ENCODE measurements at regions not wholly inside any gene's neighbourhood (a gene's known extent, or its start where the extent isn't known, plus 50 kb on each side); places are given as distances from the start of the nearest gene placed in this dataset.

GRCh38 chr4:129603241-129603931 is 507.4 kb downstream of the C4orf33 start:
- no peak for TF ChIP-seq POLR2AphosphoS5 (IDR thresholded peaks at IDR 0.05; ENCODE audit: borderline replicate concordance, low read depth, low read length)
- TF ChIP-seq EZH2 (IDR thresholded peaks at IDR 0.05): no peak
- no peak for TF ChIP-seq FOXP2 (optimal IDR thresholded peaks at IDR 0.05; ENCODE audit: control extremely low read depth, extremely low read length, insufficient read depth)

Measured in SK-N-MC (cell line).